HG03460 (cell line): ENCODE measurements at regions not wholly inside any gene's neighbourhood (a gene's known extent, or its start where the extent isn't known, plus 50 kb on each side); places are given as distances from the start of the nearest gene placed in this dataset.

Source experiments
- ATAC-seq: cut with Tn5 transposase; IDR thresholded peaks from one replicate; pipeline ENCODE4 v1.9.1; 2021; ENCODE audit not compliant: unreplicated experiment

- ATAC-seq, result no peak
Measured at GRCh38 chr6:14252271-14252850, 134.8 kb downstream of the CD83 start.

GRCh38 chr6:14254505-14254904 is 136.9 kb downstream of the CD83 start:
- ATAC-seq, result peak; percentile 89

GRCh38 chr6:14255916-14256315 is 138.3 kb downstream of the CD83 start:
- ATAC-seq, result no peak

- ATAC-seq, result no peak
Measured at GRCh38 chr6:14258117-14258516, 140.5 kb downstream of the CD83 start.

GRCh38 chr6:14258695-14259593 is 141.4 kb downstream of the CD83 start:
- no peak for ATAC-seq

- no peak for ATAC-seq
Measured at GRCh38 chr6:14259594-14260152, 142.1 kb downstream of the CD83 start.

GRCh38 chr6:14260839-14261238 is 143.3 kb downstream of the CD83 start:
- no peak for ATAC-seq

- ATAC-seq, result no peak
Measured at GRCh38 chr6:14263881-14264424, 146.4 kb downstream of the CD83 start.

- ATAC-seq, result no peak
Measured at GRCh38 chr6:14265049-14266021, 147.8 kb downstream of the CD83 start.

- no peak for ATAC-seq
Measured at GRCh38 chr6:14266266-14266665, 148.7 kb downstream of the CD83 start.

GRCh38 chr6:14267885-14268660 is 150.5 kb downstream of the CD83 start:
- no peak for ATAC-seq

GRCh38 chr6:14269436-14269835 is 151.9 kb downstream of the CD83 start:
- ATAC-seq, result no peak

- ATAC-seq, result no peak
Measured at GRCh38 chr6:14270142-14270893, 152.7 kb downstream of the CD83 start.

GRCh38 chr6:14270925-14271788 is 153.6 kb downstream of the CD83 start:
- no peak for ATAC-seq

- no peak for ATAC-seq
Measured at GRCh38 chr6:14271789-14272736, 154.5 kb downstream of the CD83 start.

GRCh38 chr6:14272737-14273085 is 155.1 kb downstream of the CD83 start:
- ATAC-seq, result no peak

GRCh38 chr6:14273191-14273590 is 155.6 kb downstream of the CD83 start:
- no peak for ATAC-seq
